ENCODE measurements at regions not wholly inside any gene's neighbourhood (a gene's known extent, or its start where the extent isn't known, plus 50 kb on each side); places are given as distances from the start of the nearest gene placed in this dataset.

- POLR2A ChIA-PET (ENCODE audit: low non-redundant PET): no interaction called here
- H3K4me1 ChIP-seq (ENCODE audit: insufficient read depth, low read length, poor library complexity, severe bottlenecking): no peaks in the 10 kb centered on the region
These were observed 220.8 kb upstream of the UBE2E3 start for GRCh38 chr2:180759631-180760030.

GRCh38 chr2:180753809-180754761, 226.3 kb upstream of the UBE2E3 start:
- POLR2A ChIA-PET (ENCODE audit: low non-redundant PET): no interaction called here

More at GRCh38 chr2:180759631-180760030, 220.8 kb upstream of the UBE2E3 start:
- H3K27ac ChIP-seq (ENCODE audit: low read depth, low read length, poor library complexity, severe bottlenecking): no peak overlapping the region
- H3K9me3 ChIP-seq (ENCODE audit: low read depth, low read length, poor library complexity, severe bottlenecking): no peaks in the 10 kb centered on the region
- no peaks in the 10 kb centered on the region for H3K27me3 ChIP-seq (replicated peaks; ENCODE audit: insufficient read depth, low read depth, low read length, poor library complexity)
- DNase-seq (ENCODE audit: low spot score): no peak
- BruUV-seq (replicated peaks): no TSS peak
- CTCF ChIA-PET: no interaction called here
- intact Hi-C loops (cut with micrococcal nuclease; ENCODE audit: unreplicated experiment): no loop called here
- H3K4me3 ChIP-seq (ENCODE audit: low read depth, low read length, poor library complexity, severe bottlenecking): no peak overlapping the region
- no peaks in the 10 kb centered on the region for H3K36me3 ChIP-seq (ENCODE audit: insufficient read depth, low read length, poor library complexity, severe bottlenecking)
- TF ChIP-seq CTCF (conservative IDR thresholded peaks at IDR 0.05; ENCODE audit: low read depth, low read length) (no peak), EZH2 (IDR thresholded peaks at IDR 0.05; ENCODE audit: borderline replicate concordance, low read depth, low read length, poor library complexity, severe bottlenecking) (no peak)

DNA sequence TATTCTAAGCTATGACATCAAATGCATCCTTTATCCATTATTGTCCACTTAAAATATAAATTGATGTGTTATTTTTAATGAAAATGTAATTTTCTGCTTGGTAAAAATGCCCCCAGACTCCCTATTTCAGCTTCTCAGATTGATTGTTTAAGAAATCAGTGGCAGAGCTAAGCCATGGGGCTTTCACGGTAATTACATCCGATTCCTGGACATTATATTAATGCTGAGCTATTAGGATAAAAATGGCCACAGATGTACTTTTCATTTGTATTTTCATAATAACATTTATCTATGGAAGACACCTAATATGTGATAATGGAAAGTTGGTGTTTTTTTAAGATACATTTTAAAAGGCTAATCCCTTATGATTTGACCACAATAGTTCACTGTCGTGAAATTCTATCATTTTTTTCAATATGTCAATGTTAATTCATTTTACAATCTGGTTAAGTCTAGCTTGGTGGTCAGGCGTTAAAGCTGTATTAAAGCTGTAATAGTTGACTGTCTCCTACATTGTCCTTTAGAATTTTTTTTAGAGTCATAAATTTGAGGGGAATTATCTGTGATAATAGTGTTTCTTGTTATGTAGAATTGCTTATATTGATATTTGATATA, 229.0 kb upstream of the UBE2E3 start:
- H3K9me3 ChIP-seq (ENCODE audit: low read depth, low read length, poor library complexity, severe bottlenecking): no peaks in the 10 kb centered on the region
- no peaks in the 10 kb centered on the region for H3K4me1 ChIP-seq (ENCODE audit: insufficient read depth, low read length, poor library complexity, severe bottlenecking)
- ChIA-PET POLR2A (ENCODE audit: low non-redundant PET) (no interaction called here), CTCF (no interaction called here)
- H3K27me3 ChIP-seq (replicated peaks; ENCODE audit: insufficient read depth, low read depth, low read length, poor library complexity): no peaks in the 10 kb centered on the region
- no peak for DNase-seq (ENCODE audit: low spot score)
- H3K4me3 ChIP-seq (ENCODE audit: low read depth, low read length, poor library complexity, severe bottlenecking): no peak overlapping the region
- no peak overlapping the region for H3K27ac ChIP-seq (ENCODE audit: low read depth, low read length, poor library complexity, severe bottlenecking)
- no TSS peak for BruUV-seq (replicated peaks)
- no peak for TF ChIP-seq CTCF (conservative IDR thresholded peaks at IDR 0.05; ENCODE audit: low read depth, low read length)
- no peak for TF ChIP-seq EZH2 (IDR thresholded peaks at IDR 0.05; ENCODE audit: borderline replicate concordance, low read depth, low read length, poor library complexity, severe bottlenecking)
- intact Hi-C loops (cut with micrococcal nuclease; ENCODE audit: unreplicated experiment): no loop called here
- no peaks in the 10 kb centered on the region for H3K36me3 ChIP-seq (ENCODE audit: insufficient read depth, low read length, poor library complexity, severe bottlenecking)

More at GRCh38 chr2:180753809-180754761, 226.3 kb upstream of the UBE2E3 start:
- Histone ChIP-seq H3K27ac (ENCODE audit: low read depth, low read length, poor library complexity, severe bottlenecking) (no peak overlapping the region), H3K36me3 (ENCODE audit: insufficient read depth, low read length, poor library complexity, severe bottlenecking) (no peaks in the 10 kb centered on the region), H3K4me1 (ENCODE audit: insufficient read depth, low read length, poor library complexity, severe bottlenecking) (no peaks in the 10 kb centered on the region), H3K27me3 (replicated peaks; ENCODE audit: insufficient read depth, low read depth, low read length, poor library complexity) (no peaks in the 10 kb centered on the region), H3K9me3 (ENCODE audit: low read depth, low read length, poor library complexity, severe bottlenecking) (no peaks in the 10 kb centered on the region), H3K4me3 (ENCODE audit: low read depth, low read length, poor library complexity, severe bottlenecking) (no peak overlapping the region)
- BruUV-seq (replicated peaks): no TSS peak
- no peak for DNase-seq (ENCODE audit: low spot score)
- TF ChIP-seq EZH2 (IDR thresholded peaks at IDR 0.05; ENCODE audit: borderline replicate concordance, low read depth, low read length, poor library complexity, severe bottlenecking) (no peak), CTCF (conservative IDR thresholded peaks at IDR 0.05; ENCODE audit: low read depth, low read length) (no peak)
- CTCF ChIA-PET: no interaction called here
- intact Hi-C loops (cut with micrococcal nuclease; ENCODE audit: unreplicated experiment): no loop called here

Measured in A673 (cell line).